Heart right ventricle (tissue), 16 donors: ENCODE measurements at regions not wholly inside any gene's neighbourhood (a gene's known extent, or its start where the extent isn't known, plus 50 kb on each side); places are given as distances from the start of the nearest gene placed in this dataset.

ENCODE experiments used
- ATAC-seq, 8 donors: fragments of 200-7000 bp; cut with Tn5 transposase; one replicate each; pipeline ENCODE4 v1.9.1; 2020; ENCODE audit warnings: mild to moderate bottlenecking in 8 of 8, moderate library complexity in 8 of 8, moderate number of reproducible peaks in 1 of 8
- DNase-seq, 2 donors: peaks; one replicate each; pipeline ENCODE4 v3.0.0-alpha.2; 2020
- H3K27ac ChIP-seq, 10 donors: fragments of 200-600 bp; sonication (generic) in 2 of 10; one replicate each; pipeline versions ENCODE4 v1.5.0 to v1.8.0; 2020 to 2022; ENCODE audit warnings: mild to moderate bottlenecking in 3 of 10
- H3K27me3 ChIP-seq, 7 donors: fragments of 200-600 bp; one replicate each; pipeline ENCODE4 v1.8.0; 2021 to 2022; ENCODE audit warnings: mild to moderate bottlenecking in 2 of 7
- H3K36me3 ChIP-seq, 9 donors: fragments of 200-600 bp; sonication (generic) in 1 of 9; one replicate each; pipeline versions ENCODE4 v1.5.0 to v1.8.0; 2020 to 2022; ENCODE audit warnings: mild to moderate bottlenecking in 2 of 9
- H3K4me1 ChIP-seq, 9 donors: fragments of 200-600 bp; sonication (generic) in 1 of 9; one replicate each; pipeline versions ENCODE4 v1.5.0 to v1.8.0; 2020 to 2022; ENCODE audit warnings: mild to moderate bottlenecking in 4 of 9
- H3K4me3 ChIP-seq, 10 donors: fragments of 200-600 bp; sonication (generic) in 2 of 10; one replicate each; pipeline versions ENCODE4 v1.5.0 to v1.8.0; 2020 to 2022; ENCODE audit warnings: mild to moderate bottlenecking in 7 of 10, moderate library complexity in 2 of 10
- H3K9me3 ChIP-seq, 11 donors: fragments of 200-600 bp in 10 of 11; sonication (generic) in 2 of 11; one replicate each; pipeline versions ENCODE4 v1.5.0 to v1.8.0; 2013 to 2022; ENCODE audit warnings: mild to moderate bottlenecking in 2 of 11, control low read depth in 1 of 11, moderate library complexity in 1 of 11
- WGBS, 2 donors: extraction: QIAGEN DNeasy Blood & Tissue Kit; methylation state at CpG; one replicate each; pipeline ENCODE4 v1.1.7; 2013; ENCODE audit warnings: inconsistent platforms in 1 of 2; 5-methylcytosine and 5-hydroxymethylcytosine counted together
- intact Hi-C, 10 donors: fragments of 100-400 bp; cut with DNase I; formaldehyde crosslinking; loops; one replicate each; pipeline versions ENCODE4 v1.11.1 to v1.14.2; 2022
- TF ChIP-seq, protein P1 (sequence below), 9 donors: fragments of 200-600 bp; sonication (generic) in 2 of 9; IDR thresholded peaks; one replicate each; pipeline versions ENCODE4 v1.5.0 to v1.8.0; 2021 to 2022; ENCODE audit warnings: antibody characterized with exemption in 9 of 9, mild to moderate bottlenecking in 5 of 9, moderate library complexity in 1 of 9
- donor health status: Arrhythmogenic right ventricular cardiomyopathy.
- donor health status: ischemic (EF 13 %, LVEDD 7.1; RV severe dilation, severe dysfunction).
- donor health status: healthy with polysubstance abuse.
- donor health status: DM: no; HTN: yes; CAD: no.
- donor health status: DM: no; HTN: no; CAD: no.
- donor health status: ischemic (EF 25% LVEDD 6.9; RV normal size, moderate dysfunction).
- donor health status: ischemic (EF 25% LVEDD 5.7; RV mildly dilated, moderate dysfunction).
- donor health status: healthy.
- donor health status: DM: yes; HTN: yes; CAD: no.
- donor health status: Ischemic cardiomyopathy.
- donor health status: ischemic (EF 35%, LVEDD 5.7; RV mildly dilated, moderate dysfunction).
- donor health status: nonischemic (EF 11% LVEDD 7.7; RV severe dilation, severe dysfunction).
- donor health status: DM: yes; HTN: yes; CAD: no.
- donor health status: PGD.
- donor health status: ischemic (EF 29% LVEDD 5.4; RV normal size, mild dysfunction).
- donor health status: nonischemic (EF 23%, LVEDD 6.1; RV moderate dilation, normal function).

- H3K36me3 ChIP-seq: no peaks in the 10 kb centered on the region
- H3K27ac ChIP-seq: no peak overlapping the region
- ATAC-seq (no peak), DNase-seq (no peak)
- peaks cover 0 to 22% (median 7%) of the 10 kb centered on the region in 11 donors for H3K9me3 ChIP-seq
- peaks cover 0 to 7% (median 4%) of the 10 kb centered on the region in 7 donors for H3K27me3 ChIP-seq
- no peak overlapping the region for H3K4me3 ChIP-seq
- no peaks in the 10 kb centered on the region for H3K4me1 ChIP-seq
- TF ChIP-seq, protein P1, sequence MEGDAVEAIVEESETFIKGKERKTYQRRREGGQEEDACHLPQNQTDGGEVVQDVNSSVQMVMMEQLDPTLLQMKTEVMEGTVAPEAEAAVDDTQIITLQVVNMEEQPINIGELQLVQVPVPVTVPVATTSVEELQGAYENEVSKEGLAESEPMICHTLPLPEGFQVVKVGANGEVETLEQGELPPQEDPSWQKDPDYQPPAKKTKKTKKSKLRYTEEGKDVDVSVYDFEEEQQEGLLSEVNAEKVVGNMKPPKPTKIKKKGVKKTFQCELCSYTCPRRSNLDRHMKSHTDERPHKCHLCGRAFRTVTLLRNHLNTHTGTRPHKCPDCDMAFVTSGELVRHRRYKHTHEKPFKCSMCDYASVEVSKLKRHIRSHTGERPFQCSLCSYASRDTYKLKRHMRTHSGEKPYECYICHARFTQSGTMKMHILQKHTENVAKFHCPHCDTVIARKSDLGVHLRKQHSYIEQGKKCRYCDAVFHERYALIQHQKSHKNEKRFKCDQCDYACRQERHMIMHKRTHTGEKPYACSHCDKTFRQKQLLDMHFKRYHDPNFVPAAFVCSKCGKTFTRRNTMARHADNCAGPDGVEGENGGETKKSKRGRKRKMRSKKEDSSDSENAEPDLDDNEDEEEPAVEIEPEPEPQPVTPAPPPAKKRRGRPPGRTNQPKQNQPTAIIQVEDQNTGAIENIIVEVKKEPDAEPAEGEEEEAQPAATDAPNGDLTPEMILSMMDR (IDR thresholded peaks at IDR 0.05): no peak
- 35 to 55% methylated on average over 2 of the region's 2 CpGs for WGBS, 2 donors
- intact Hi-C loops: no loop called here
Observed at GRCh38 chr14:95374239-95374997, 54.7 kb upstream of the CLMN start.

- H3K4me3 ChIP-seq: no peak overlapping the region
- TF ChIP-seq, protein P1 (IDR thresholded peaks at IDR 0.05): no peak
- peaks cover 0 to 4% (median 0%) of the 10 kb centered on the region in 9 donors for H3K4me1 ChIP-seq
- DNase-seq (no peak), ATAC-seq (no peak)
- peaks cover 0 to 11% (median 2%) of the 10 kb centered on the region in 7 donors for H3K27me3 ChIP-seq
- no peaks in the 10 kb centered on the region for H3K36me3 ChIP-seq
- no peaks in the 10 kb centered on the region for H3K9me3 ChIP-seq
- intact Hi-C loops: no loop called here
- no peak overlapping the region for H3K27ac ChIP-seq
- 72 to 86% methylated on average over 2 of the region's 2 CpGs for WGBS, 2 donors
Observed at GRCh38 chr14:95370076-95370475, 50.4 kb upstream of the CLMN start.
